H9 (cell line): ENCODE measurements at regions not wholly inside any gene's neighbourhood (a gene's known extent, or its start where the extent isn't known, plus 50 kb on each side); places are given as distances from the start of the nearest gene placed in this dataset.

Experiments used
- DNase-seq: peaks from one replicate; pipeline ENCODE4 v3.0.0-alpha.2; 2017
- H2AFZ ChIP-seq: one replicate; pipeline ENCODE4 v1.6.1; 2013; ENCODE audit warnings: mild to moderate bottlenecking, low read length, control low read depth, moderate library complexity
- H2AK5ac ChIP-seq: 2 replicates; pipeline ENCODE4 v1.6.1; 2013; ENCODE audit warnings: low read length, control low read depth, mixed read lengths; ENCODE audit not compliant: insufficient read length
- H2BK120ac ChIP-seq: one replicate; pipeline ENCODE4 v1.6.1; 2013; ENCODE audit warnings: low read depth, mild to moderate bottlenecking, low read length, control low read depth, inconsistent platforms; ENCODE audit not compliant: poor library complexity, severe bottlenecking
- H2BK12ac ChIP-seq: 2 replicates; pipeline ENCODE4 v1.6.1; 2013; ENCODE audit warnings: low read length, control low read depth, mixed read lengths, low read depth; ENCODE audit not compliant: insufficient read length
- H2BK15ac ChIP-seq: 2 replicates; pipeline ENCODE4 v1.6.1; 2013; ENCODE audit warnings: low read depth, low read length, control low read depth
- H2BK20ac ChIP-seq: one replicate; pipeline ENCODE4 v1.6.1; 2013; ENCODE audit warnings: low read depth, mild to moderate bottlenecking, low read length, control low read depth, inconsistent platforms; ENCODE audit not compliant: poor library complexity, severe bottlenecking
- H2BK5ac ChIP-seq: 2 replicates; pipeline ENCODE4 v1.6.1; 2013; ENCODE audit warnings: low read length, control low read depth, mixed read lengths; ENCODE audit not compliant: insufficient read length
- H3K14ac ChIP-seq: 2 replicates; pipeline ENCODE4 v1.6.1; 2013; ENCODE audit warnings: low read length, control low read depth; ENCODE audit not compliant: insufficient read depth
- H3K18ac ChIP-seq: 2 replicates; pipeline ENCODE4 v1.6.1; 2013; ENCODE audit warnings: low read depth, mild to moderate bottlenecking, mixed read lengths, low read length, control low read depth; ENCODE audit not compliant: insufficient read length
- H3K23ac ChIP-seq: 2 replicates; pipeline ENCODE4 v1.6.1; 2013; ENCODE audit warnings: low read length, control low read depth, mixed read lengths, low read depth; ENCODE audit not compliant: insufficient read length
- H3K23me2 ChIP-seq: 2 replicates; pipeline ENCODE4 v1.6.1; 2013; ENCODE audit warnings: low read depth, mild to moderate bottlenecking, mixed read lengths, low read length, control low read depth; ENCODE audit not compliant: insufficient read length, poor library complexity, severe bottlenecking
- H3K27ac ChIP-seq: 2 replicates; pipeline ENCODE4 v1.5.1; 2013; ENCODE audit warnings: low read length, control low read depth, mixed read lengths, low read depth; ENCODE audit not compliant: insufficient read length
- H3K27me3 ChIP-seq: 2 replicates; pipeline ENCODE4 v1.6.1; 2013; ENCODE audit warnings: low read length, control low read depth, inconsistent platforms; ENCODE audit not compliant: insufficient read depth
- H3K4ac ChIP-seq: 2 replicates; pipeline ENCODE4 v1.6.1; 2013; ENCODE audit warnings: low read depth, mild to moderate bottlenecking, control low read depth, inconsistent platforms, low read length, moderate library complexity
- H3K4me1 ChIP-seq: 2 replicates; pipeline ENCODE4 v1.6.1; 2013; ENCODE audit warnings: low read length, control low read depth, inconsistent platforms; ENCODE audit not compliant: insufficient read depth
- H3K4me2 ChIP-seq: 2 replicates; pipeline ENCODE4 v1.6.1; 2013; ENCODE audit warnings: low read length, control low read depth, mixed read lengths; ENCODE audit not compliant: insufficient read length, insufficient read depth
- H3K56ac ChIP-seq: 2 replicates; pipeline ENCODE4 v1.6.1; 2013; ENCODE audit warnings: low read depth, mild to moderate bottlenecking, mixed read lengths, low read length, control low read depth; ENCODE audit not compliant: insufficient read length
- H3K79me1 ChIP-seq: 2 replicates; pipeline ENCODE4 v1.6.1; 2013; ENCODE audit warnings: low read depth, mild to moderate bottlenecking, moderate library complexity, low read length, control low read depth, inconsistent platforms; ENCODE audit not compliant: insufficient read depth, poor library complexity, severe bottlenecking
- H3K79me2 ChIP-seq: 2 replicates; pipeline ENCODE4 v1.6.1; 2013; ENCODE audit warnings: low read length, control low read depth, inconsistent platforms; ENCODE audit not compliant: insufficient read depth
- H3K9ac ChIP-seq: 2 replicates; pipeline ENCODE4 v1.6.1; 2013; ENCODE audit warnings: low read length, control low read depth, mixed read lengths; ENCODE audit not compliant: insufficient read length; ENCODE audit errors: extremely low read depth
- H3K9me3 ChIP-seq: one replicate; pipeline ENCODE4 v1.6.1; 2013; ENCODE audit warnings: low read depth, low read length, inconsistent platforms; ENCODE audit not compliant: control insufficient read depth
- H3T11ph ChIP-seq: one replicate; pipeline ENCODE4 v1.6.1; 2013; ENCODE audit warnings: mild to moderate bottlenecking, low read length, control low read depth, inconsistent platforms
- H4K20me1 ChIP-seq: one replicate; pipeline ENCODE4 v1.6.1; 2013; ENCODE audit not compliant: control insufficient read depth, insufficient read length, insufficient read depth
- H4K5ac ChIP-seq: 2 replicates; pipeline ENCODE4 v1.6.1; 2013; ENCODE audit warnings: low read depth, mild to moderate bottlenecking, mixed read lengths, low read length, control low read depth; ENCODE audit not compliant: insufficient read length
- H4K8ac ChIP-seq: replicated peaks from 2 replicates; pipeline ENCODE4 v1.6.1; 2013; ENCODE audit warnings: low read length, control low read depth, mixed read lengths, low read depth; ENCODE audit not compliant: insufficient read length
- H4K91ac ChIP-seq: 2 replicates; pipeline ENCODE4 v1.6.1; 2013; ENCODE audit warnings: low read depth, mild to moderate bottlenecking, moderate library complexity, mixed read lengths, low read length, control low read depth; ENCODE audit not compliant: insufficient read length
- H3K27ac Mint-ChIP-seq, 3 experiments: 2 replicates in 2 of 3; 3 replicates in 1 of 3; pipeline ENCODE4 v1.8.0; 2020 to 2021; ENCODE audit warnings: mixed read lengths in 3 of 3, mild to moderate bottlenecking in 1 of 3, moderate library complexity in 1 of 3
- H3K27me3 Mint-ChIP-seq: 2 replicates; pipeline ENCODE4 v1.8.0; 2021; ENCODE audit warnings: low read depth, mild to moderate bottlenecking, moderate library complexity, mixed read lengths
- H3K36me3 Mint-ChIP-seq, 3 experiments: 2 replicates in 2 of 3; 3 replicates in 1 of 3; pipeline ENCODE4 v1.8.0; 2020 to 2021; ENCODE audit warnings: low read depth in 3 of 3, mixed read lengths in 3 of 3; ENCODE audit not compliant: insufficient read depth in 1 of 3
- H3K4me1 Mint-ChIP-seq, 2 experiments: 2 replicates each; pipeline ENCODE4 v1.8.0; 2020; ENCODE audit warnings: mixed read lengths in 2 of 2
- H3K4me3 Mint-ChIP-seq, 2 experiments: 2 replicates in 1 of 2; 3 replicates in 1 of 2; pipeline ENCODE4 v1.8.0; 2020 to 2021; ENCODE audit warnings: mild to moderate bottlenecking in 2 of 2, mixed read lengths in 2 of 2, moderate library complexity in 1 of 2
- H3K9me3 Mint-ChIP-seq, 2 experiments: 2 replicates in 1 of 2; 3 replicates in 1 of 2; pipeline ENCODE4 v1.8.0; 2020; ENCODE audit warnings: mild to moderate bottlenecking in 2 of 2, mixed read lengths in 2 of 2, moderate library complexity in 1 of 2
- CTCF ChIP-seq: fragments of 200-600 bp; sonication (generic); conservative IDR thresholded peaks from 3 replicates; pipeline ENCODE4 v1.8.0; 2021; ENCODE audit warnings: antibody characterized with exemption, mild to moderate bottlenecking
- WGBS: extraction: QIAGEN DNeasy Blood & Tissue Kit; methylation state at CpG from one replicate; pipeline ENCODE4 v1.1.7; 2013; ENCODE audit warnings: missing lambda C conversion rate, low lambda C conversion rate, mixed read lengths; ENCODE audit not compliant: insufficient read length; ENCODE audit errors: extremely low coverage; 5-methylcytosine and 5-hydroxymethylcytosine counted together

DNA sequence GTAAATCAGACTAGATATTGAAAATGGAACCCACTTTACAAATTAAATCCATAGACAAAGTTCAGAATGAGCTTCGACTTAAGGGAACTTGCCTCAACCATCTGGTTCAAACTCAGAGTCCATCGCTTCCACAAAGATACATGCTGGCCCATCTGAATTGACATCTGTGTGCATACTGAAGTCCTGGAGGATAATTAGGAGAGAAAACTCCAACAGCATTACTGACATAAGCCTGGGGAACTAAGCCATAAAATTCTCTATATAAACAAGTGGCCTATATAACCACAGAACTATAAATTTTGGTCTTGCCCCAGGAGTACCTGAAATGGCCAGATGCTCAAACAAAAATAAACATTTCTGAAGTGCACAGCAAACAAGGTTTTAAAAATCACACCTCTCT, 94.4 kb downstream of the IZUMO3 start:
- Histone ChIP-seq H3K4ac (no peak overlapping the region), H4K20me1 (no peaks in the 10 kb centered on the region), H4K8ac (no peak overlapping the region), H3K4me1 (no peaks in the 10 kb centered on the region), H3K9ac (no peak overlapping the region), H2BK20ac (no peak overlapping the region), H3K18ac (no peak overlapping the region), H3K27ac (no peak overlapping the region), H3K9me3 (no peaks in the 10 kb centered on the region), H2BK5ac (no peak overlapping the region), H3K14ac (no peak overlapping the region), H3K4me2 (no peak overlapping the region), H2BK120ac (no peak overlapping the region), H2BK15ac (no peak overlapping the region), H2AFZ (no peak overlapping the region), H2BK12ac (no peak overlapping the region), H3K56ac (no peak overlapping the region), H3K27me3 (no peaks in the 10 kb centered on the region), H3K79me2 (no peaks in the 10 kb centered on the region), H4K5ac (no peak overlapping the region), H3T11ph (no peak overlapping the region), H3K23ac (no peak overlapping the region), H3K23me2 (no peaks in the 10 kb centered on the region), H4K91ac (no peak overlapping the region), H3K79me1 (no peaks in the 10 kb centered on the region), H2AK5ac (no peak overlapping the region)
- Mint-ChIP-seq H3K27me3 (no peaks in the 10 kb centered on the region), H3K4me1 (no peaks in the 10 kb centered on the region), H3K4me3 (no peak overlapping the region), H3K27ac (no peak overlapping the region), H3K9me3 (no peaks in the 10 kb centered on the region; a peak in 1 of 5 replicates), H3K36me3 (peaks cover 0 to 4% (median 0%) of the 10 kb centered on the region in 3 experiments; a peak in 2 of 7 replicates)
- TF ChIP-seq CTCF = no peak
- DNase-seq = no peak
- WGBS = no CpG with 5 or more reads among the region's 2 CpGs
